ENCODE measurements at regions not wholly inside any gene's neighbourhood (a gene's known extent, or its start where the extent isn't known, plus 50 kb on each side); places are given as distances from the start of the nearest gene placed in this dataset.

DNA sequence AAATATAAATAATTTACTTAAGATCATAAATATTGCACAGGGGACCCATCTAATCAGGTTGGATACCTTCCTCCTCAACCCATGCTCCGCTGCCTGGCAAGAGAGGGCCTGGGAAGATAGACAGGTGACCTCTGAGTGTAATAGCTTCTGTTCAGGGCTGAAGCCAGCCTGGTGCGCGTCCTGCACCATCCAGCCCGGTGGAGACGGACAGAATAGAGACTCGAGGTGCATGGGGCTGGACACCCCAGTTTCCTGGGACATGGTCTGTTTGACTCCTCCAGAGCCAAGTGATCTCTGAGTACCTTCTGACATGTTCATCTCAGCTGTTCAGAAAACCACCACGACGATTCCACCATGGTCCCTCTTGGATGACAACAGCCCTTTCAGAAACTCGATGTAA is 209.3 kb upstream of the MYT1L start:
- Histone ChIP-seq H3K9me3 (ENCODE audit: insufficient read depth in 2 of 2, low read depth in 1 of 2, low read length in 1 of 2) (no peaks in the 10 kb centered on the region; a peak in 1 of 4 replicates), H3K36me3 (ENCODE audit: control insufficient read depth in 2 of 4, insufficient read depth in 4 of 4, low read length in 3 of 4) (no peaks in the 10 kb centered on the region), H2BK15ac (ENCODE audit: low read length) (no peak overlapping the region), H4K20me1 (replicated peaks in 1 of 2; ENCODE audit: control insufficient read depth in 1 of 2, insufficient read depth in 2 of 2, low read length in 2 of 2) (no peaks in the 10 kb centered on the region), H3K56ac (replicated peaks; ENCODE audit: insufficient read length, low read depth, low read length) (no peak overlapping the region), H3K27me3 (replicated peaks in 1 of 4; ENCODE audit: control insufficient read depth in 3 of 4, extremely low read depth in 1 of 4, insufficient read depth in 3 of 4, low read length in 3 of 4) (no peaks in the 10 kb centered on the region), H2BK5ac (ENCODE audit: low read depth, low read length) (no peak overlapping the region), H3K14ac (ENCODE audit: insufficient read length) (no peak overlapping the region), H4K91ac (replicated peaks; ENCODE audit: insufficient read length, low read length) (no peak overlapping the region), H2AFZ (ENCODE audit: low read length) (no peak overlapping the region), H3K18ac (ENCODE audit: extremely low read depth, low read length) (no peak overlapping the region), H4K5ac (ENCODE audit: insufficient read length, low read depth, low read length) (no peak overlapping the region), H2AK5ac (ENCODE audit: low read depth, low read length) (no peak overlapping the region), H3K4me3 (ENCODE audit: extremely low read depth in 1 of 4, insufficient read depth in 2 of 4, low read depth in 3 of 4, low read length in 4 of 4) (no peak overlapping the region), H3K79me1 (ENCODE audit: low read depth, low read length) (no peaks in the 10 kb centered on the region), H2BK20ac (ENCODE audit: low read length) (no peak overlapping the region), H3K79me2 (ENCODE audit: control insufficient read depth in 1 of 2, insufficient read depth in 2 of 2, low read length in 2 of 2) (no peaks in the 10 kb centered on the region), H2BK120ac (replicated peaks; ENCODE audit: low read depth, low read length) (no peak overlapping the region), H3K23me2 (ENCODE audit: low read depth, low read length) (no peaks in the 10 kb centered on the region; the same call in 1 of the 2 replicates), H4K8ac (ENCODE audit: extremely low read depth, insufficient read depth, low read length) (no peak overlapping the region), H3K23ac (ENCODE audit: insufficient read length) (no peak overlapping the region), H2BK12ac (ENCODE audit: low read depth, low read length) (no peak overlapping the region), H3K4me2 (ENCODE audit: insufficient read depth in 1 of 2, low read depth in 2 of 2, low read length in 2 of 2) (no peak overlapping the region), H3K27ac (ENCODE audit: low read depth, low read length) (no peak overlapping the region), H3K9ac (replicated peaks in 1 of 4; ENCODE audit: extremely low read depth in 1 of 4, low read depth in 3 of 4, low read length in 3 of 4) (no peak overlapping the region; a peak in 1 of 7 replicates), H3K4me1 (replicated peaks in 1 of 4; ENCODE audit: control insufficient read depth in 3 of 4, insufficient read depth in 4 of 4, low read length in 3 of 4) (no peaks in the 10 kb centered on the region), H3K4ac (replicated peaks; ENCODE audit: insufficient read length, low read depth, low read length) (no peak overlapping the region)
- DNase-seq (ENCODE audit: low read depth in 1 of 2, low spot score in 2 of 2) (no peak), FAIRE-seq (no peak)
- ChIA-PET CTCF (ENCODE audit: partially characterized antibody) (interaction anchor here (0.6 kb wide), 1 partner anchor 225 kb away, joined by 5 read pairs; no protein-coding TSS in a partner anchor), POLR2A (ENCODE audit: partially characterized antibody) (no interaction called here)
- 87% methylated on average over 9 of the region's 9 CpGs; no CpG with 5 or more reads in 1 of the 2 experiments for WGBS, 2 experiments (ENCODE audit: extremely low coverage in 1 of 2, insufficient coverage in 1 of 2, insufficient read length in 1 of 2, insufficient replicate concordance in 2 of 2, low coverage in 1 of 2, low lambda C conversion rate in 2 of 2, missing lambda C conversion rate in 1 of 2)
- TF ChIP-seq CHD1 (IDR thresholded peaks at IDR 0.05; ENCODE audit: low read depth, low read length) (no peak), TAF7 (optimal IDR thresholded peaks at IDR 0.05; ENCODE audit: borderline replicate concordance, low read depth, low read length) (no peak), SRF (IDR thresholded peaks at IDR 0.05; ENCODE audit: low read depth, low read length) (no peak), EGR1 (IDR thresholded peaks at IDR 0.05; ENCODE audit: borderline replicate concordance, low read depth, low read length) (no peak), TCF12 (IDR thresholded peaks at IDR 0.05; ENCODE audit: low read depth, low read length) (no peak), MAFK (IDR thresholded peaks at IDR 0.05; ENCODE audit: low read depth, low read length) (no peak), CREB1 (IDR thresholded peaks at IDR 0.05) (no peak), EZH2 (IDR thresholded peaks at IDR 0.05; ENCODE audit: low read depth, low read length, severe bottlenecking) (no peak), TBP (IDR thresholded peaks at IDR 0.05; ENCODE audit: low read depth, low read length) (no peak), NRF1 (IDR thresholded peaks at IDR 0.05; ENCODE audit: low read depth, low read length) (no peak), RXRA (IDR thresholded peaks at IDR 0.05; ENCODE audit: insufficient read depth, low read depth, low read length) (no peak), CBX8 (IDR thresholded peaks at IDR 0.05; ENCODE audit: borderline replicate concordance, low read depth, low read length) (no peak), CBX5 (IDR thresholded peaks at IDR 0.05; ENCODE audit: low read depth, low read length) (no peak), TAF1 (IDR thresholded peaks at IDR 0.05; ENCODE audit: low read depth, low read length) (no peak)
- TF ChIP-seq, protein P1, sequence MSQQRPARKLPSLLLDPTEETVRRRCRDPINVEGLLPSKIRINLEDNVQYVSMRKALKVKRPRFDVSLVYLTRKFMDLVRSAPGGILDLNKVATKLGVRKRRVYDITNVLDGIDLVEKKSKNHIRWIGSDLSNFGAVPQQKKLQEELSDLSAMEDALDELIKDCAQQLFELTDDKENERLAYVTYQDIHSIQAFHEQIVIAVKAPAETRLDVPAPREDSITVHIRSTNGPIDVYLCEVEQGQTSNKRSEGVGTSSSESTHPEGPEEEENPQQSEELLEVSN (IDR thresholded peaks at IDR 0.05), result no peak

All from H1 (cell line).